GM19025 (cell line): ENCODE measurements at regions not wholly inside any gene's neighbourhood (a gene's known extent, or its start where the extent isn't known, plus 50 kb on each side); places are given as distances from the start of the nearest gene placed in this dataset.
"Not testable (repeated sequence)": the region's sequence is repeated elsewhere in the genome, so short reads cannot be mapped to it uniquely, and the experiment has no call there.

Experiments
- ATAC-seq: cut with Tn5 transposase; IDR thresholded peaks from one replicate; pipeline ENCODE4 v1.9.1; 2021; ENCODE audit warnings: mild to moderate bottlenecking, low read depth, moderate library complexity; ENCODE audit not compliant: unreplicated experiment

- ATAC-seq = no peak
Measured at GRCh38 chr20:40848096-40848495, 159.1 kb upstream of the MAFB start.

GRCh38 chr20:40848526-40848925, 159.5 kb upstream of the MAFB start:
- no peak for ATAC-seq

GRCh38 chr20:40849456-40849855, 160.4 kb upstream of the MAFB start:
- no peak for ATAC-seq

- ATAC-seq = no peak
Measured at GRCh38 chr20:40851051-40851450, 162.0 kb upstream of the MAFB start.

- ATAC-seq = no peak
Measured at GRCh38 chr20:40855269-40855668, 166.2 kb upstream of the MAFB start.

- no peak for ATAC-seq
Measured at GRCh38 chr20:40856653-40857052, 167.6 kb upstream of the MAFB start.

GRCh38 chr20:40860487-40860902, 168.1 kb upstream of the TOP1 start:
- ATAC-seq = no peak

- ATAC-seq = no peak
Measured at GRCh38 chr20:40861427-40862008, 167.1 kb upstream of the TOP1 start.

GRCh38 chr20:40863355-40863919, 165.2 kb upstream of the TOP1 start:
- no peak for ATAC-seq

GRCh38 chr20:40864470-40864869, 164.2 kb upstream of the TOP1 start:
- ATAC-seq = no peak

- ATAC-seq = no peak
Measured at GRCh38 chr20:40865095-40865494, 163.5 kb upstream of the TOP1 start.

GRCh38 chr20:40866056-40866455, 162.6 kb upstream of the TOP1 start:
- ATAC-seq = no peak

GRCh38 chr20:40868551-40869217, 159.9 kb upstream of the TOP1 start:
- no peak for ATAC-seq

GRCh38 chr20:40869218-40870147, 159.1 kb upstream of the TOP1 start:
- ATAC-seq = no peak

GRCh38 chr20:40875116-40876085, 153.2 kb upstream of the TOP1 start:
- no peak for ATAC-seq

GRCh38 chr20:40878099-40878498, 150.5 kb upstream of the TOP1 start:
- ATAC-seq = not testable (repeated sequence)

- ATAC-seq = no peak
Measured at GRCh38 chr20:40880063-40880728, 148.4 kb upstream of the TOP1 start.

- no peak for ATAC-seq
Measured at GRCh38 chr20:40880729-40881109, 147.9 kb upstream of the TOP1 start.

GRCh38 chr20:40882152-40882551, 146.5 kb upstream of the TOP1 start:
- no peak for ATAC-seq
